GDM1 (cell line): ENCODE measurements at regions not wholly inside any gene's neighbourhood (a gene's known extent, or its start where the extent isn't known, plus 50 kb on each side); places are given as distances from the start of the nearest gene placed in this dataset.
"Not testable (repeated sequence)": the region's sequence is repeated elsewhere in the genome, so short reads cannot be mapped to it uniquely, and the experiment has no call there.

Experiments
- DNase-seq: peaks from one replicate; lab custom pipeline; 2025; lab: John Stamatoyannopoulos, UW

DNA sequence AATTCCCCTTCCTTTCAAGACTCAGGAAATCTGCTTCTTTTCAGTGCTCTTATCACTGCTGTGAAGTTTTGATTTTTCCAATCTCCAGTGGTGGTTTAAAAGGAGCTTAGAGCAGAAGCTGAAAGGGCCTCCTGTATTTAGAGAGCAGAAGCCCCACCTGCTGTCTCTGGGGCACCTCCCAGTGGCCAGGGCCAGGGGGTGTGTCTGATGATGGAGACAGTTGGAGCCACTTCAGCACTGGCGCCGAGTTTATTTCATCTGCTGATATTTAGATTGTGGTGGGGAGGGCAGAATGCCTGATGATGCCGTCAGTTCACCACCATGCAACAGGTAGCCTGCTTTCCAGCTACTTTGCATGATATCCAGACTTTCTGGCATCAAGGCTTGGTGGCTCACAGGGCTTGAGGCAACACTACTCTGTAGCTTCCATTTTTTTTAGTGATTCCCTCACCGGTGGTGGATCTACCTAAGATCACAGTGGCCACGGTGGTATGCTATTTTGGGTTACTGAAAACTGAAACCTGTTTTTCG, 371.9 kb downstream of the KCNRG start:
- DNase-seq = no peak

DNA sequence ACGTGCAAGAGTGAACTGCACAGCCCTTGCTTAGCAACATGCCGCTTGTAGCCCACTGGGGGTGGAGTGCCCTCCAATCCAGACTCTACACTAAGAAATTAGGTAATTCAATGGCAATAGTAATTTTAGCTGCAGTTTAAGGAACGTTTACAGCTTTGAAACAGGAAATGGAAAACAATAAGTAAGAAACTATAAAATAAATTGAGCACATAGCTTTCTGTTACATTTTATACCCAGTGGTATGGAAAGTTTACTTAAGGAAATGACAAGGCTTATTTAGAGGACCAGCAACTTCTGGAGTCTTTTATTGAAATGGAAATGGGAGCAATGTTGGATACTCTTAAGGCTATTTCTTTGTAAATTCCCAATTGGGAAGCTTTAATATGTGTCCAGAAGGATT, 373.2 kb downstream of the KCNRG start:
- no peak for DNase-seq

- no peak for DNase-seq
Measured at GRCh38 chr13:50389726-50390125, 374.5 kb downstream of the KCNRG start.

- DNase-seq = no peak
Measured at GRCh38 chr13:50390503-50391248, 375.4 kb downstream of the KCNRG start.

- no peak for DNase-seq
Measured at GRCh38 chr13:50392977-50393376, 377.7 kb downstream of the KCNRG start.

DNA sequence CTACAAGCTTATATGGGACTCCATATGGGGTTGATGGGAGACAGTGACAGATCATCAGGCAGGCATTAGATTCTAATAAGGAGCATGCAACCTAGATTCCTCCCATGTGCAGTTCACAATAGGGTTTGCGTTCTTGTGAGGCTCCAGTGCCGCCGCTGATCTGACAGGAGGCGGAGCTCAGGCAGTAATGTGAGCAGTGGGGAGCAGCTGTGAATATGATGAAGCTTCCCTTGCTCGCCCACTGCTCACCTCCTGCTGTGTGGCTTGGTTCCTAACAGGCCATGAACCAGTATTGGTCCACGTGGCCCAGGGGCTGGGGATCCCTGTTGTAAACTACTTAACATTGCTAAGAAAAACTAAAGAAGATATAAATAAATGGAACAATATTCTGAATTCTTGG, 378.4 kb downstream of the KCNRG start:
- DNase-seq = no peak

DNA sequence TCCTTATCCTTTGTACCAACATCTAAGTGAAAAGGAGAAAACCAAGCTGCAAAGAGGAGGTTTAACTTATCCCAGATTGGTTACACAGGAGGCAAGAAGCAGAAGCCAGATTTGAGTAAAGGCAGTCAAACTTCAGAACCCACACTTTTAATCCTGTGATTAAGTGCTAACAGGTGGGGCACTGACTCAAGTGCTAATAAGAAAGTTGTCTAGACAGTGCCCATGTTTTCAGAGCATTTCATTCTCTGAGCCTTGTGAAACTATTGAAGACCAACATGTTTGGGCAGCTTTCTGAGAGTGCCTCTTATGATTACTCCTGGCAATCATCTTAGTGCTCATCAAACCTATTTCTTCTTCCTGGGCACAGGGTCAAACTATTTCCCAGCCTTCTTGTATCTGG, 380.8 kb downstream of the KCNRG start:
- DNase-seq = no peak

DNA sequence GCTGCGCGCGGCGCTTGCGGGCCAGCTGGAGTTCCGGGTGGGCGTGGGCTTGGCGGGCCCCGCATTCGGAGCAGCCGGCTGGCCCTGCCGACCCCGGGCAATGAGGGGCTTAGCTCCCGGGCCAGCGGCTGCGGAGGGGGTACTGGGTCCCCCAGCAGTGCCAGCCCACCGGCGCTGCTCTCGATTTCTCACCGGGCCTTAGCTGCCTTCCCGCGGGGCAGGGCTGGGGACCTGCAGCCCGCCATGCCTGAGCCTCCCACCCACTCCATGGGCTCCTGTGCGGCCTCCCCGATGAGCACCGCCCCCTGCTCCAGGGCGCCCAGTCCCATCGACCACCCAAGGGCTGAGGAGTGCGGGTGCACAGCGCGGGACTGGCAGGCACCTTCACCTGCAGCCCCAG, 381.4 kb downstream of the KCNRG start:
- DNase-seq = not testable (repeated sequence)

DNA sequence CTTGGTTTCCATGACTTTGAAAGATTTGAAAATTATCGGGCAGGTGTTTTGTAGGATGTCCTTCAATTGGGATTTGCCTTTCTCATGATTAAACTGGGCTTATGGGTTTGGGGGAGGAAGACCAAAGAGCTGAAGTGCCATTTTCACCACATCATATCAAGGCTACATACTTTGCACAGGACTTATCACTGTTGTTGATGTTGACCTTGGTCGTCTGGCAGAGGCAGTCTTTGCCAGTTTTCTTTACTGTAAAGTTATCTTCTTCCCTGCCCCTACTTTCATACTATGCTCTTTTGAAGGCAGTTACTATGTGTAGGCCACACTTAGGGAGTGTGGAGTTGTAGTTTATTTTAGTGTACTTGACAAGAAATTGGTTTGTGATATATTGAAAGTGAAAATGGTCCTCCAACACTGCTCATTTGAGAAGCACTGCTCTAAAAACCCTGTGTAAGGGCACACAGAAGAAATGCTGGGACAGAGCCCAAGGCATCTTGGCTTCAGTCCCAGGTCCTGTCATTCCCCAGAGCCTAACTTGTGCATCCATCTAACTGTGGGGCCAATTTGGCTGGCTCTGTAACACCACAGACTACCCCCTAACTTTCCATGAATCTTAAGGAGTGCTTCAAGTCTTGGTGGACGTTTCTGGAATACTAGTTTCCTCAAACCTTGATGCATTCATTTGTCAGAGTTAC, 384.9 kb downstream of the KCNRG start:
- no peak for DNase-seq

GRCh38 chr13:50401049-50401505, 385.8 kb downstream of the KCNRG start:
- DNase-seq = no peak

- no peak for DNase-seq
Measured at GRCh38 chr13:50401721-50402465, 386.6 kb downstream of the KCNRG start.

DNA sequence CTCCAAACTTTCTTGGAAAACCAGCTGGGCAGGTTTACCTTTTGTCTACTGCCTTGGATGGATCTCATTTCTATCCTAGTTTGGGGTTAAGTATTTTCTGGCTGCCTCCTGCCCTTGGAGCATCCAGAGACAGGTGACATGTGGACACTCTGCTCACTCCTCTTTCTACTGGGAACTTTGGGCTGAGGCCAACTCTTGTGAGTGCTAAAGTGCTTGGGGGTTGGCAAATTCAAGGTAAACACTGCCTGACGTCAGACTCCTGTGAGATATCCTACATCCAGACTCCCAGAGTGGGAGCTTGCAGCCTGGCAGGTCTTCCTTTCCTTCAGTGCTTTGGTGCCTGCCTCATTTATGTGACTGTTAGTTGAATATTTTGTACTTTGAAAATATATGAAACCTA, 388.1 kb downstream of the KCNRG start:
- DNase-seq = no peak

- no peak for DNase-seq
Measured at GRCh38 chr13:50404116-50404515, 388.9 kb downstream of the KCNRG start.

DNA sequence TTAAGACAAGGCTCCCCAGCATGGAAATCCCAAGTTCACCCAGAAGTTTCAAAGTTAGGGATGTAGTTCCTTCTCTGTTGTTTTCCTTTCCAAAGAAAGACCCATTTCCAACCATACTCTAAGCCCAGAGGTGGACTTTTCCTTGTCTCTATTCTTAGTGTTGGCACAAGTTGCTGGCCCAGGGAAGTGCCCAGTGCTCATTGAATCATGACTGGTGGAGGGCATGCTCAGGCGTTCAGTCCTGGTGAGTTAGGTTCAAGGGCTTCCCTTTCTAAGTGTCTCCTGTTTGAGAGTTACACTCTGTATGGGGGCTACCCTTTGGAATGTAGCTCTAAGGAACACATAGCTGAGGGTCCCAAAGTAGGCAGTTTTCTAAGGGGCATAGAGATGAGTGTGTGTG, 389.5 kb downstream of the KCNRG start:
- no peak for DNase-seq

DNA sequence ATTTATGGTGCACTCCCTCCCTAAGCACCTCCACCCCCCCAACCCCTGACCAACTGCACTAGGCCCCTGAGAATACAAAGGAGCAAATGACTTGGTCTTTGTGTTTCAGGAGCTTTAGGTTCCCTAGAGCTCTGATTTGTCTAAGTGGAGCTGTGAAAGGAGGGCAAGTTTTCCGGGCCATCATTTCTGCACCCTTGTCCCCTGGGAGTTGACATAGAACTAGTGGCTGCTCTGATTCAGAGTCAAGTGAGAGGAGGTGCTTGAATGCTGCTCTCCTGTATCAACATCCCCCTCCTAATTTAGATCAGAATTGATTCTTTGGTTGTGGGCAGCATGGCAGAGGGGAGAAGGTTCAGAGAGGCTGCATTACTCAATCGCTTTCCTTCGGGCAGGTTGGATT, 391.6 kb downstream of the KCNRG start:
- DNase-seq = no peak

DNA sequence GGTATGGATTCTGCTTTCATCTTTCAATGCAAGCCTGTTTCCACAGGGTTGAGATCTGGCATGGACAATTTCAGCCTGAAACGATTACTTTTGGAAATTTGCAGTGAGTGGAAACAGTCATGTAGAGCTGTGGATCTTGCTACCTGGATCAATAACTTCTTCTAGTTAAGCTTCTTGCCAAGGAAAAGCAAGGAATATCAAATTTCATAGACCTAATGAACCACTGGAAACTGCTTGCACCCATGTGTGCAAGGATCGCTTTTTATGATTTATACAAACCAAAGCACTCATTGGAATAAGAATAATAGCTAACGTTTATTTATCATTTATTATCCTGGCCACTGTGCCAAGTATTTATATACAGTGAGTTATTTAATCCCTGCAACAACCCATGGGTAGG, 392.8 kb downstream of the KCNRG start:
- DNase-seq = no peak

DNA sequence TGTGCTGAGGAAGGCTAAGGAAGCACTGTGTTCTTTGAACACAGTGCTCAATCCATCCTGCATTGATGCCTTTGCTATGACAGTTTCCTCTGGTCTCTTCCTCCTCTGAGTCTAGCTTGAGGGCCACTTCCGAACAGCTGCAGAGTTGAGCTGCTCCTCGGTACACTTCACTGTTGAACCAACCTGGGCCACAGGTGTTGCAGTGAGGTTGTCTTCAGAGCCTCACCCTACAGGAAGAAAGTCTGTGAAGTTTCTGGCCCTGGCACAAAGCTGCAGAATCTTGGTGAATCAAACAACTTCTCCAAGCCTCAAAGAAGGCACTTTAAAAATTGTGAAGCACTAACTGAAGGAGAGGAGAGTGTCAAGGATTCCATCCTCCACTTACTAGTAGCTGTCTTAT, 394.0 kb downstream of the KCNRG start:
- DNase-seq = no peak

GRCh38 chr13:50410921-50411746, 395.9 kb downstream of the KCNRG start:
- DNase-seq = no peak

- DNase-seq = no peak
Measured at GRCh38 chr13:50412046-50412617, 396.9 kb downstream of the KCNRG start.

GRCh38 chr13:50414640-50415039, 399.4 kb downstream of the KCNRG start:
- DNase-seq = no peak

- DNase-seq = no peak
Measured at GRCh38 chr13:50415428-50415827, 400.2 kb downstream of the KCNRG start.
